HEK293 (cell line): ENCODE measurements at regions not wholly inside any gene's neighbourhood (a gene's known extent, or its start where the extent isn't known, plus 50 kb on each side); places are given as distances from the start of the nearest gene placed in this dataset.
A peak's percentile ranks its signal among the peaks of the same experiment; 100 is the strongest.
"Not testable (repeated sequence)": the region's sequence is repeated elsewhere in the genome, so short reads cannot be mapped to it uniquely, and the experiment has no call there.

ENCODE experiments used
- CTCF ChIA-PET: fragments of 350-600 bp; formaldehyde crosslinking; extraction: SDS; loops from one replicate; lab custom pipeline; 2021; ENCODE audit warnings: antibody characterized with exemption; lab: Yijun Ruan, JAX
- POLR2A ChIA-PET: fragments of 300-600 bp; formaldehyde crosslinking; extraction: SDS; loops from one replicate; lab custom pipeline; 2020; ENCODE audit warnings: antibody characterized with exemption, inconsistent platforms; lab: Yijun Ruan, JAX
- H3K27ac ChIP-seq: fragments of 200-500 bp; sonication (Bioruptor generic); 2 replicates; pipeline ENCODE4 v1.5.1; 2014; ENCODE audit warnings: low read depth, low read length, control low read depth, inconsistent platforms; ENCODE audit errors: extremely low read depth
- H3K36me3 ChIP-seq, 2 experiments: fragments of 200-500 bp in 1 of 2; sonication (Bioruptor generic) in 1 of 2; 1 replicate in 1 of 2; 2 replicates in 1 of 2; pipeline ENCODE4 v1.5.1; 2014 to 2017; ENCODE audit warnings: inconsistent platforms in 2 of 2, low read length in 2 of 2; ENCODE audit not compliant: control insufficient read depth in 2 of 2, insufficient read depth in 1 of 2
- H3K4me1 ChIP-seq: fragments of 200-500 bp; sonication (Bioruptor generic); 2 replicates; pipeline ENCODE4 v1.5.1; 2014; ENCODE audit warnings: mild to moderate bottlenecking, low read length, inconsistent platforms; ENCODE audit not compliant: control insufficient read depth, insufficient read depth
- H3K4me3 ChIP-seq: 2 replicates; pipeline ENCODE4 v1.5.1; 2011; ENCODE audit warnings: low read depth, mild to moderate bottlenecking, control low read depth, low read length, moderate library complexity
- H3K9me3 ChIP-seq: fragments of 200-500 bp; sonication (Bioruptor generic); 2 replicates; pipeline ENCODE4 v1.5.1; 2014; ENCODE audit warnings: low read depth, low read length, inconsistent platforms; ENCODE audit not compliant: control insufficient read depth, insufficient read depth
- GLIS2 ChIP-seq: fragments of 450-650 bp; formaldehyde crosslinking; IDR thresholded peaks from 2 replicates; pipeline ENCODE4 v1.5.1; 2016; ENCODE audit warnings: missing biosample characterization, missing genetic modification characterization
- KLF16 ChIP-seq: fragments of 450-650 bp; formaldehyde crosslinking; IDR thresholded peaks from 2 replicates; pipeline ENCODE4 v1.5.1; 2017; ENCODE audit warnings: missing biosample characterization, missing genetic modification characterization
- OSR2 ChIP-seq: fragments of 450-650 bp; formaldehyde crosslinking; IDR thresholded peaks from 2 replicates; pipeline ENCODE4 v1.5.1; 2016; ENCODE audit warnings: missing biosample characterization, missing genetic modification characterization
- YY1 ChIP-seq: fragments of 450-650 bp; formaldehyde crosslinking; IDR thresholded peaks from 2 replicates; pipeline ENCODE4 v1.5.1; 2018; ENCODE audit warnings: missing biosample characterization, missing genetic modification characterization
- ZBTB1 ChIP-seq: fragments of 450-650 bp; formaldehyde crosslinking; IDR thresholded peaks from 2 replicates; pipeline ENCODE4 v1.5.1; 2016; ENCODE audit warnings: missing biosample characterization, missing genetic modification characterization
- ZEB2 ChIP-seq: fragments of 450-650 bp; formaldehyde crosslinking; IDR thresholded peaks from 2 replicates; pipeline ENCODE4 v1.5.1; 2016; ENCODE audit warnings: missing biosample characterization, missing genetic modification characterization
- ZNF138 ChIP-seq: fragments of 450-650 bp; formaldehyde crosslinking; IDR thresholded peaks from 2 replicates; pipeline ENCODE4 v1.5.1; 2016; ENCODE audit warnings: missing biosample characterization, missing genetic modification characterization, borderline replicate concordance
- ZNF223 ChIP-seq: fragments of 450-650 bp; formaldehyde crosslinking; IDR thresholded peaks from 2 replicates; pipeline ENCODE4 v1.5.1; 2016; ENCODE audit warnings: missing biosample characterization, missing genetic modification characterization
- ZNF23 ChIP-seq: fragments of 450-650 bp; formaldehyde crosslinking; IDR thresholded peaks from 2 replicates; pipeline ENCODE4 v1.5.1; 2016; ENCODE audit warnings: missing biosample characterization, missing genetic modification characterization, borderline replicate concordance
- ZNF366 ChIP-seq: fragments of 450-650 bp; formaldehyde crosslinking; conservative IDR thresholded peaks from 2 replicates; pipeline ENCODE4 v1.5.1; 2016; ENCODE audit warnings: missing biosample characterization, missing genetic modification characterization
- ZNF501 ChIP-seq: fragments of 450-650 bp; formaldehyde crosslinking; IDR thresholded peaks from 2 replicates; pipeline ENCODE4 v1.5.1; 2016; ENCODE audit warnings: missing biosample characterization, missing genetic modification characterization
- ZNF530 ChIP-seq: fragments of 450-650 bp; formaldehyde crosslinking; IDR thresholded peaks from 2 replicates; pipeline ENCODE4 v1.5.1; 2016; ENCODE audit warnings: low read depth, missing biosample characterization, missing genetic modification characterization
- ZNF658 ChIP-seq: fragments of 450-650 bp; formaldehyde crosslinking; IDR thresholded peaks from 2 replicates; pipeline ENCODE4; 2016; ENCODE audit warnings: missing biosample characterization, missing genetic modification characterization
- ZNF660 ChIP-seq: fragments of 450-650 bp; IDR thresholded peaks from 2 replicates; pipeline ENCODE4 v1.5.1; 2018; ENCODE audit warnings: missing biosample characterization, mild to moderate bottlenecking, missing genetic modification characterization
- ZNF664 ChIP-seq: fragments of 450-650 bp; formaldehyde crosslinking; IDR thresholded peaks from 2 replicates; pipeline ENCODE4 v1.5.1; 2016; ENCODE audit warnings: missing biosample characterization, missing genetic modification characterization
- ZNF670 ChIP-seq: fragments of 450-650 bp; formaldehyde crosslinking; IDR thresholded peaks from 2 replicates; pipeline ENCODE4 v1.5.1; 2016; ENCODE audit warnings: missing biosample characterization, missing genetic modification characterization, low read depth
- ZNF768 ChIP-seq: fragments of 450-650 bp; formaldehyde crosslinking; IDR thresholded peaks from 2 replicates; pipeline ENCODE4 v1.5.1; 2018; ENCODE audit warnings: missing biosample characterization, mild to moderate bottlenecking, missing genetic modification characterization
- ZNF830 ChIP-seq: fragments of 450-650 bp; IDR thresholded peaks from 2 replicates; pipeline ENCODE4 v1.5.0; 2018; ENCODE audit warnings: missing biosample characterization, missing genetic modification characterization, low read depth, mild to moderate bottlenecking, moderate library complexity
- TF ChIP-seq, protein P1 (sequence below): fragments of 450-650 bp; formaldehyde crosslinking; IDR thresholded peaks from 2 replicates; pipeline ENCODE4 v1.5.1; 2016; ENCODE audit warnings: missing biosample characterization, missing genetic modification characterization
- TF ChIP-seq, protein P2 (sequence below): fragments of 450-650 bp; formaldehyde crosslinking; IDR thresholded peaks from 2 replicates; pipeline ENCODE4 v1.5.1; 2017; ENCODE audit warnings: missing biosample characterization, missing genetic modification characterization

DNA sequence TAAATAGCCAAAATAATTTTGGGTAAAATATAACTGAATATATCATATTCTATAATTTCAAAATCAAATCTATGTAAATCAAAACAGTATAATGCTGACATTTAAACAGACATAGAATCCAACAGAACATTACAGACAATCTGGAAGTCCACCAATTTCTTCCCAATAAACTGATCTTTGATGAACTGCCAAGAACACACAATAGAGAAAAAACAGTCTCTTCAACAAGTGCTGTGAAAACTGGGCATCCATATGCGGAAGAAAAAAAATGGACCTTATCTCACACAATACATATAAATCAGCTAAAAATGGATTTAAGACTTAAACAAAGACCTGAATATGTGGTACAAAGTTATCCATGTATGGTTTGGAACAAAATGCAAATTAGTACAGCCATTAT lies 1022.7 kb downstream of the TMEM121 start:
- Histone ChIP-seq H3K27ac (no peak overlapping the region), H3K9me3 (no peaks in the 10 kb centered on the region; the same call in 1 of the 2 replicates), H3K4me3 (no peak overlapping the region), H3K36me3 (no peaks in the 10 kb centered on the region), H3K4me1 (no peaks in the 10 kb centered on the region)
- POLR2A ChIA-PET = no interaction called here
- CTCF ChIA-PET = interaction anchor here (0.6 kb wide), 1 partner anchor 21 kb away, joined by 3 read pairs; no protein-coding TSS in a partner anchor
- TF ChIP-seq ZNF830 (tag by site-specific recombination) (no peak), ZNF223 (no peak), OSR2 (tag by site-specific recombination) (no peak), ZNF366 (no peak), ZNF660 (no peak), ZNF23 (tag by site-specific recombination) (no peak), KLF16 (tag by site-specific recombination) (no peak), YY1 (tag by site-specific recombination) (no peak), ZNF530 (tag by site-specific recombination) (no peak), ZNF768 (tag by site-specific recombination) (no peak), ZNF664 (no peak), ZEB2 (tag by site-specific recombination) (no peak), GLIS2 (tag by site-specific recombination) (no peak), ZNF658 (tag by site-specific recombination) (no peak)
- TF ChIP-seq, protein P1, sequence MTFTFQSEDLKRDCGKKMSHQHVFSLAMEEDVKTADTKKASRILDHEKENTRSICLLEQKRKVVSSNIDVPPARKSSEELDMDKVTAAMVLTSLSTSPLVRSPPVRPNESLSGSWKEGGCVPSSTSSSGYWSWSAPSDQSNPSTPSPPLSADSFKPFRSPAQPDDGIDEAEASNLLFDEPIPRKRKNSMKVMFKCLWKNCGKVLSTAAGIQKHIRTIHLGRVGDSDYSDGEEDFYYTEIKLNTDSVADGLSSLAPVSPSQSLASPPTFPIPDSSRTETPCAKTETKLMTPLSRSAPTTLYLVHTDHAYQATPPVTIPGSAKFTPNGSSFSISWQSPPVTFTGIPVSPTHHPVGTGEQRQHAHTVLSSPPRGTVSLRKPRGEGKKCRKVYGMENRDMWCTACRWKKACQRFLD (tag by site-specific recombination) = no peak

DNA sequence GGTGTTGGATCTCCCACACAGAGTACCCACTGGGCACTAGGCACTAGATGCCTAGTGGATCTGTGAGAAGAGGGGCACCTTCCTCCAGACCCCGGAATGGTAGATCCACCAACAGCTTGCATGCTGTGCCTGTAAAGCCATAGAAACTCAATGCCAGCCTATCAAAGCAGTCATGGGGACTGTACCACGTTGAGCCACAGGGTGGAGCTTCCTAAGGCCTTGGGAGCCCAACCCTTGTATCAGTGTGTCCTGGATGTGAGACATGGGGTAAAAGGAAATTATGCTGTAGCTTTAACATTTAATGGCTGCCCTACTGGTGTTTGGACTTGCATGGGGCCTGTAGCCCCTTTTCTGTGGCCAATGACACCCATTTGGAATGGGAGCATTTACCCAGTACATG lies 1024.9 kb downstream of the TMEM121 start:
- TF ChIP-seq ZBTB1 (tag by site-specific recombination) (no peak), ZNF501 (no peak), ZNF670 (tag by site-specific recombination) (no peak), ZNF138 (no peak)
- TF ChIP-seq, protein P2, sequence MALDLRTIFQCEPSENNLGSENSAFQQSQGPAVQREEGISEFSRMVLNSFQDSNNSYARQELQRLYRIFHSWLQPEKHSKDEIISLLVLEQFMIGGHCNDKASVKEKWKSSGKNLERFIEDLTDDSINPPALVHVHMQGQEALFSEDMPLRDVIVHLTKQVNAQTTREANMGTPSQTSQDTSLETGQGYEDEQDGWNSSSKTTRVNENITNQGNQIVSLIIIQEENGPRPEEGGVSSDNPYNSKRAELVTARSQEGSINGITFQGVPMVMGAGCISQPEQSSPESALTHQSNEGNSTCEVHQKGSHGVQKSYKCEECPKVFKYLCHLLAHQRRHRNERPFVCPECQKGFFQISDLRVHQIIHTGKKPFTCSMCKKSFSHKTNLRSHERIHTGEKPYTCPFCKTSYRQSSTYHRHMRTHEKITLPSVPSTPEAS (tag by site-specific recombination) = no peak
- H3K36me3 ChIP-seq = no peaks in the 10 kb centered on the region
- H3K27ac ChIP-seq = no peak overlapping the region
- no peaks in the 10 kb centered on the region; the same call in 1 of the 2 replicates for H3K9me3 ChIP-seq
- ChIA-PET CTCF (interaction anchor here (0.8 to 1.7 kb wide), 4 partner anchors 12 to 112 kb away, joined by 3 to 8 read pairs (median 5); no protein-coding TSS in a partner anchor), POLR2A (no interaction called here)
- no peak overlapping the region for H3K4me3 ChIP-seq
- H3K4me1 ChIP-seq = no peaks in the 10 kb centered on the region

DNA sequence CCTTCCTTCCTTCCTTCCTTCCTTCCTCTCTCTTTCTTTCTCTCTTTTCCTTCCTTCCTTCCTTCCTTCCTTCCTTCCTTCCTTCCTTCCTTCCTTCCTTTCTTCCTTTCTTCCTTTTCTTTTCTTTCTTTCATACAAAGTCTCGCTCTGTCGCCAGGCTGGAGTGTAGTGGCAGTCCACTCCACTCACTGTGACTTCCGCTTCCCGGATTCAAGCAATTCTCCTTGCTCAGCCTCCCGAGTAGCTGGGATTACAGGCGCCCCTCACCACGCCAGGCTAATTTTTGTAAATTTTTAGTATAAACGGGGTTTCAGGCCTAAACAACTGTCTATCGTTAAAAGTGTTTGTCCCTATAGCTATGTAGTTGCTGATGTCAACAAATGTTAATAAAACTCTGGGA lies 1029.8 kb downstream of the TMEM121 start:
- CTCF ChIA-PET = interaction anchor here (0.6 to 4.9 kb wide), 23 partner anchors 9 to 213 kb away, joined by 3 to 33 read pairs (median 4); no protein-coding TSS in a partner anchor
- H3K27ac ChIP-seq, H3K4me3 ChIP-seq, H3K9me3 ChIP-seq, POLR2A ChIA-PET, H3K36me3 ChIP-seq, H3K4me1 ChIP-seq: not testable (repeated sequence)
- TF ChIP-seq ZNF366 = peak; percentile 45; the same call in 1 of the 2 replicates
